Heart left ventricle (tissue), 16 donors: ENCODE measurements at regions not wholly inside any gene's neighbourhood (a gene's known extent, or its start where the extent isn't known, plus 50 kb on each side); places are given as distances from the start of the nearest gene placed in this dataset.

ENCODE experiments used
- ATAC-seq, 4 donors: fragments of 200-7000 bp; cut with Tn5 transposase; one replicate each; pipeline ENCODE4 v1.9.1; 2020 to 2022; ENCODE audit warnings: moderate library complexity in 4 of 4, mild to moderate bottlenecking in 3 of 4, moderate number of reproducible peaks in 1 of 4
- DNase-seq, 5 donors: peaks; one replicate each; pipeline ENCODE4 v3.0.0-alpha.2; 2020
- H3K27ac ChIP-seq, 12 donors: fragments of 200-600 bp; sonication (generic) in 4 of 12; one replicate each; pipeline versions ENCODE4 v1.5.0 to v1.8.0; 2016 to 2022; ENCODE audit warnings: mild to moderate bottlenecking in 2 of 12
- H3K27me3 ChIP-seq, 9 donors: fragments of 200-600 bp; sonication (generic) in 2 of 9; one replicate each; pipeline versions ENCODE4 v1.5.1 to v1.8.0; 2016 to 2022; ENCODE audit warnings: mild to moderate bottlenecking in 3 of 9
- H3K36me3 ChIP-seq, 9 donors: fragments of 200-600 bp; sonication (generic) in 2 of 9; one replicate each; pipeline versions ENCODE4 v1.5.0 to v1.8.0; 2018 to 2022; ENCODE audit warnings: mild to moderate bottlenecking in 2 of 9
- H3K4me1 ChIP-seq, 12 donors: fragments of 200-600 bp; sonication (generic) in 4 of 12; one replicate each; pipeline versions ENCODE4 v1.5.0 to v1.8.0; 2016 to 2022; ENCODE audit warnings: mild to moderate bottlenecking in 3 of 12
- H3K4me3 ChIP-seq, 12 donors: fragments of 200-600 bp; sonication (generic) in 4 of 12; one replicate each; pipeline versions ENCODE4 v1.5.0 to v1.8.0; 2017 to 2022; ENCODE audit warnings: mild to moderate bottlenecking in 9 of 12, moderate library complexity in 4 of 12
- H3K9me3 ChIP-seq, 12 donors: fragments of 200-600 bp; sonication (generic) in 4 of 12; one replicate each; pipeline versions ENCODE4 v1.5.0 to v1.8.0; 2016 to 2022; ENCODE audit warnings: mild to moderate bottlenecking in 1 of 12
- POLR2A ChIP-seq, 2 donors: fragments of 450-650 bp; IDR thresholded peaks; one replicate each; pipeline ENCODE4 v1.6.1; 2017; ENCODE audit warnings: antibody characterized with exemption in 2 of 2, mild to moderate bottlenecking in 2 of 2, moderate library complexity in 2 of 2
- WGBS, 4 donors: extraction: QIAGEN DNeasy Blood & Tissue Kit in 2 of 4; methylation state at CpG; one replicate each; pipeline versions ENCODE4 v1.1.5 to v1.1.7; 2013 to 2018; 5-methylcytosine and 5-hydroxymethylcytosine counted together
- intact Hi-C, 10 donors: fragments of 100-400 bp; cut with DNase I; formaldehyde crosslinking; loops; one replicate each; pipeline versions ENCODE4 v1.11.1 to v1.14.2; 2022
- TF ChIP-seq, protein P1 (sequence below), 12 donors: fragments of 200-600 bp; sonication (generic) in 4 of 12; IDR thresholded peaks; one replicate each; pipeline versions ENCODE4 v1.5.0 to v1.8.0; 2018 to 2022; ENCODE audit warnings: antibody characterized with exemption in 12 of 12, mild to moderate bottlenecking in 5 of 12
- donor health status: ischemic (EF 13 %, LVEDD 7.1; RV severe dilation, severe dysfunction).
- donor health status: healthy with polysubstance abuse.
- donor health status: DM: no; HTN: yes; CAD: no.
- donor health status: DM: no; HTN: no; CAD: no.
- donor health status: ischemic (EF 25% LVEDD 6.9; RV normal size, moderate dysfunction).
- donor health status: ischemic (EF 25% LVEDD 5.7; RV mildly dilated, moderate dysfunction).
- donor health status: healthy.
- donor health status: DM: yes; HTN: yes; CAD: no.
- donor health status: ischemic (EF 35%, LVEDD 5.7; RV mildly dilated, moderate dysfunction).
- donor health status: nonischemic (EF 11% LVEDD 7.7; RV severe dilation, severe dysfunction).
- donor health status: DM: yes; HTN: yes; CAD: no.
- donor health status: PGD.
- donor health status: ischemic (EF 29% LVEDD 5.4; RV normal size, mild dysfunction).
- donor health status: nonischemic (EF 23%, LVEDD 6.1; RV moderate dilation, normal function).

DNA sequence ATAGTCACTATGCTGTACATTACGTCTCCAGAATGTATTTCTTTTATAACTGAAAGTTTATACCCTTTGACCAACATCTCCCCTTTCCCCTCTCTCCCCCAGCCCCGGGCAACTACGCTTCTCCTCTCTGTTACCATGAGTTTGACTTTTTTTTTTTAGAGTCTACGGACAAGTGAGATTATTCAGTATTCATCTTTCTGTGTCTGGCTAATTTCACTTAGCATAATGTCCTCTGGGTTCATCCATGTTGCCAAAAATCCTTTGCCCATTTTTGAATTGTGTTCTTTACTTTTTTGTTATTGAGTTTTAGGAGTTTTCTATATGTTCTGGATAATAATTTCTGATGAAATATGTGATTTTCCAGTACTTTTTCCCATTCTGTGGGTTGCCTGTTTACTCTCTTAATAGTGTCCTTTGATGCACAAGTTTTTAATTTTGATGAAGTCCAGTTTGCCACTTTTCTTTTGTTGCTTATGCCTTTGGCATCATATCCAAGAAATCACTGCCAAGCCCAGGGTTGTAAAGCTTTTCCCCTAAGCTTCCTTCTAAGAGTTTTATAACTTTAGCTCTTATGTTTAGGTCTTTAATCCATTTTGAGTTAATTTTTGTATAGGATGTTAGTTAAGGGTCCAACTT, 126.7 kb upstream of the NSMCE3 start:
- WGBS, 4 donors: 83 to 88% (median 86%) methylated on average over 4 of the region's 4 CpGs
- no peak for TF ChIP-seq POLR2A (IDR thresholded peaks at IDR 0.05)
- TF ChIP-seq, protein P1, sequence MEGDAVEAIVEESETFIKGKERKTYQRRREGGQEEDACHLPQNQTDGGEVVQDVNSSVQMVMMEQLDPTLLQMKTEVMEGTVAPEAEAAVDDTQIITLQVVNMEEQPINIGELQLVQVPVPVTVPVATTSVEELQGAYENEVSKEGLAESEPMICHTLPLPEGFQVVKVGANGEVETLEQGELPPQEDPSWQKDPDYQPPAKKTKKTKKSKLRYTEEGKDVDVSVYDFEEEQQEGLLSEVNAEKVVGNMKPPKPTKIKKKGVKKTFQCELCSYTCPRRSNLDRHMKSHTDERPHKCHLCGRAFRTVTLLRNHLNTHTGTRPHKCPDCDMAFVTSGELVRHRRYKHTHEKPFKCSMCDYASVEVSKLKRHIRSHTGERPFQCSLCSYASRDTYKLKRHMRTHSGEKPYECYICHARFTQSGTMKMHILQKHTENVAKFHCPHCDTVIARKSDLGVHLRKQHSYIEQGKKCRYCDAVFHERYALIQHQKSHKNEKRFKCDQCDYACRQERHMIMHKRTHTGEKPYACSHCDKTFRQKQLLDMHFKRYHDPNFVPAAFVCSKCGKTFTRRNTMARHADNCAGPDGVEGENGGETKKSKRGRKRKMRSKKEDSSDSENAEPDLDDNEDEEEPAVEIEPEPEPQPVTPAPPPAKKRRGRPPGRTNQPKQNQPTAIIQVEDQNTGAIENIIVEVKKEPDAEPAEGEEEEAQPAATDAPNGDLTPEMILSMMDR (IDR thresholded peaks at IDR 0.05): no peak
- intact Hi-C loops: no loop called here
- Histone ChIP-seq H3K4me1 (no peaks in the 10 kb centered on the region), H3K27me3 (peaks cover 0 to 8% (median 0%) of the 10 kb centered on the region in 9 donors), H3K36me3 (no peaks in the 10 kb centered on the region), H3K4me3 (no peak overlapping the region), H3K27ac (peak overlapping the region in 1 of 12 donors; percentile 4), H3K9me3 (peaks cover 0 to 6% (median 0%) of the 10 kb centered on the region in 12 donors)
- ATAC-seq (no peak), DNase-seq (no peak)

DNA sequence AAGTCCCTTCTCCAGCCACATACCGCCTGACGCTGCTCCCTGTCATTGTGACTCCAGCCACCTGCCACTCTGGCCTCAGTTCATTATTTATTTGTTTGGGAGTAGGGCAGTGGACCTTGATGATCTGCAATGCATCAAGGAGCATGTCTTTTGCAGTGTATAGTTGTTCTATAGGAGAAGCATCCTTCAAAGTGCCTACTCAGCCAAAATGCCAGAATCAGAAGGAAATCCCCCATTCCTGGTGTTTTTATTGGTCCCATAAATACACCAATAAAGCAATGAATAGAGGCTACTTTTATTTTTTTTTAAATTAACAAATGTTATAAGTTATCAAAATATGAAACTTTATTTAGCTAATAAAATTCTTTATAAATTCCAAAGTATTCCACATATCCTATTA, 123.8 kb upstream of the NSMCE3 start:
- no peak overlapping the region for H3K27ac ChIP-seq
- 76 to 95% (median 90%) methylated on average over 2 of the region's 2 CpGs for WGBS, 4 donors
- no peak for ATAC-seq
- no peak for DNase-seq
- TF ChIP-seq, protein P1 (IDR thresholded peaks at IDR 0.05): no peak
- H3K27me3 ChIP-seq: no peaks in the 10 kb centered on the region
- no peaks in the 10 kb centered on the region for H3K36me3 ChIP-seq
- H3K9me3 ChIP-seq: peaks cover 0 to 6% (median 0%) of the 10 kb centered on the region in 12 donors
- H3K4me3 ChIP-seq: no peak overlapping the region
- intact Hi-C loops: loop anchor here in 1 of 10 donors (2.0 kb wide), 1 partner anchor 13 kb away; no protein-coding TSS in a partner anchor
- no peaks in the 10 kb centered on the region for H3K4me1 ChIP-seq

DNA sequence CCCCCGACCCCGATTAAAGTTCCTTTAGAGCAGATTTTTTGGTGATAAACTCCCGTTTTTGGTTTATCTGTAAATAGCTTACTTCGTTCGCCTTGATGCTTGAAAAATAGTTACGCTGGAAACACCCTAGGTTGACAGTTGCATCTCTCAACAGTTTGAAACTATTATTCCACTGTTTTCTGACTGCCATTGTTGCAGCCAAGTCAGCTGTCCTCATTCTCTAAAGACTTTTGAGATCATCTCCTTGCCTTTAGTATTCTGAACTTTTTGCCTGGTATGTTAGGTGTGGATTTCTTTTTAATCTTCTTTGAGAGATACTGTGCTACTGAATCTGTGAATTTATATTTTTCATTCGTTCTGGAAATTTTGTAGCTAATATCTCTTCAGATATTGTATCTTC, 122.7 kb upstream of the NSMCE3 start:
- Histone ChIP-seq H3K9me3 (peaks cover 0 to 6% (median 0%) of the 10 kb centered on the region in 12 donors), H3K27ac (no peak overlapping the region), H3K4me3 (no peak overlapping the region), H3K27me3 (no peaks in the 10 kb centered on the region), H3K4me1 (no peaks in the 10 kb centered on the region), H3K36me3 (no peaks in the 10 kb centered on the region)
- DNase-seq: no peak
- no peak for ATAC-seq
- intact Hi-C loops: loop anchor here in 1 of 10 donors (2.0 kb wide), 1 partner anchor 14 kb away; no protein-coding TSS in a partner anchor
- 84 to 89% (median 87%) methylated on average over 7 of the region's 7 CpGs for WGBS, 4 donors
- no peak for TF ChIP-seq POLR2A (IDR thresholded peaks at IDR 0.05)
- TF ChIP-seq, protein P1 (IDR thresholded peaks at IDR 0.05): no peak

DNA sequence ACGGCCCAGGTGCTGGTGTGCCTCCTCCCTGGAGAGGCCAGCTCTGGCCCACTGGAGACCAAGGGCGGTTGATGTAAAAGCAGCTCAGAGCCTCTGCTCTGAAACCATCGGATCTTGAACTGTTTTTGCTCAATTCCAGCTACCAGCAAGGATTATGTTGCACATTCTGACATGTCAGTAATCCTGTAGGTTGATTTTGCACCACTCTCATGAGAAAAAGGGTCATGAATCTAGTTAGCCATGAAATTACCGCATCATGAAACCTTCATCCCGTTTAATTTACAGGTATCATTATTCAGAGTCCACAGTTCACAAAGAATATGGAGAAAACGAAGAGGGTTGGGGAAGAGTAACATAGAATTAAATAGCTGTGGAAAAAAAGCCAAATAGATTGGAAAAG, 120.4 kb upstream of the NSMCE3 start:
- Histone ChIP-seq H3K4me3 (no peak overlapping the region), H3K27me3 (no peaks in the 10 kb centered on the region), H3K4me1 (no peaks in the 10 kb centered on the region), H3K27ac (no peak overlapping the region), H3K9me3 (peaks cover 0 to 6% (median 0%) of the 10 kb centered on the region in 12 donors), H3K36me3 (no peaks in the 10 kb centered on the region)
- ATAC-seq (no peak), DNase-seq (no peak)
- intact Hi-C loops: no loop called here
- 71 to 81% (median 75%) methylated on average over 6 of the region's 6 CpGs for WGBS, 4 donors
- TF ChIP-seq, protein P1 (IDR thresholded peaks at IDR 0.05): no peak
- no peak for TF ChIP-seq POLR2A (IDR thresholded peaks at IDR 0.05)
